ENCODE measurements at regions not wholly inside any gene's neighbourhood (a gene's known extent, or its start where the extent isn't known, plus 50 kb on each side); places are given as distances from the start of the nearest gene placed in this dataset.
A peak's percentile ranks its signal among the peaks of the same experiment; 100 is the strongest.

- no peaks in the 10 kb centered on the region for H3K36me3 ChIP-seq
- 54 to 71% (median 65%) methylated on average over 2 of the region's 2 CpGs for WGBS, 5 donors
- H3K4me1 ChIP-seq = no peaks in the 10 kb centered on the region
- intact Hi-C loops (cut with DNase I; ENCODE audit: low total_unique reads) = no loop called here
- TF ChIP-seq POLR2A (IDR thresholded peaks at IDR 0.05) (no peak), EP300 (IDR thresholded peaks at IDR 0.05) (no peak), POLR2AphosphoS5 (IDR thresholded peaks at IDR 0.05) (no peak)
- TF ChIP-seq, protein P1, sequence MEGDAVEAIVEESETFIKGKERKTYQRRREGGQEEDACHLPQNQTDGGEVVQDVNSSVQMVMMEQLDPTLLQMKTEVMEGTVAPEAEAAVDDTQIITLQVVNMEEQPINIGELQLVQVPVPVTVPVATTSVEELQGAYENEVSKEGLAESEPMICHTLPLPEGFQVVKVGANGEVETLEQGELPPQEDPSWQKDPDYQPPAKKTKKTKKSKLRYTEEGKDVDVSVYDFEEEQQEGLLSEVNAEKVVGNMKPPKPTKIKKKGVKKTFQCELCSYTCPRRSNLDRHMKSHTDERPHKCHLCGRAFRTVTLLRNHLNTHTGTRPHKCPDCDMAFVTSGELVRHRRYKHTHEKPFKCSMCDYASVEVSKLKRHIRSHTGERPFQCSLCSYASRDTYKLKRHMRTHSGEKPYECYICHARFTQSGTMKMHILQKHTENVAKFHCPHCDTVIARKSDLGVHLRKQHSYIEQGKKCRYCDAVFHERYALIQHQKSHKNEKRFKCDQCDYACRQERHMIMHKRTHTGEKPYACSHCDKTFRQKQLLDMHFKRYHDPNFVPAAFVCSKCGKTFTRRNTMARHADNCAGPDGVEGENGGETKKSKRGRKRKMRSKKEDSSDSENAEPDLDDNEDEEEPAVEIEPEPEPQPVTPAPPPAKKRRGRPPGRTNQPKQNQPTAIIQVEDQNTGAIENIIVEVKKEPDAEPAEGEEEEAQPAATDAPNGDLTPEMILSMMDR (IDR thresholded peaks at IDR 0.05) = no peak
- no peaks in the 10 kb centered on the region for H3K9me3 ChIP-seq
- DNase-seq = no peak
- H3K27me3 ChIP-seq = peaks cover 0 to 7% (median 0%) of the 10 kb centered on the region in 3 donors
- H3K27ac ChIP-seq = peak overlapping the region in 1 of 5 donors; percentile 26
- H3K4me3 ChIP-seq = no peak overlapping the region
These were observed 98.8 kb downstream of the OLFM4 start for GRCh38 chr13:53127373-53127772.

DNA sequence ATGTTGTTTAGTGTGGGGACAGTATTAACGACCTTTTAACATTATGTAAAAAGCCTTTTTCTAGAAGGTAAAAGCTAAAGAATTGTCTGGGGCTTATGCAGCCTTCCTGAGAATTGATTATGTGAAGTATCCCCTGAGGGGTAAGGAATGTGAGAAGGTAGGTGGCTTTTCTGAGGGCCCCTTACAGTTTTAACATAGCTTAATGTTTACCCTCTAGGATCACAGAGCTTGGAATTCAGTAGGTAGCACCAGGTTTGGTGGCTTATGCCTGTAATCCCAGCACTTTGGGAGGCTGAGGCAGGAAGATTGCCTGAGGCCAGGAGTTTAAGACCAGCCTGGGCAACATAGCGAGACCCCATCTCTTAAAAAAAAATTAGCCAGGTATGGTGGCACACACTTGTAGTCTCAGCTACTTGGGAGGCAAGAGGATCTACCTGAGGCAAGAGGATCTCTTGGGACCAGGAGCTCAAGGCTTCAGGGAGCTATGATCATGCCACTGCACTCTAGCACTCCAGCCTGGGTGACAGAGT lies 101.3 kb downstream of the OLFM4 start:
- no peak for TF ChIP-seq EP300 (IDR thresholded peaks at IDR 0.05)
- TF ChIP-seq, protein P1 (IDR thresholded peaks at IDR 0.05) = no peak
- no peak for TF ChIP-seq POLR2A (IDR thresholded peaks at IDR 0.05)
- no peak for TF ChIP-seq POLR2AphosphoS5 (IDR thresholded peaks at IDR 0.05)
- Histone ChIP-seq H3K4me1 (no peaks in the 10 kb centered on the region), H3K9me3 (no peaks in the 10 kb centered on the region), H3K36me3 (no peaks in the 10 kb centered on the region), H3K27ac (no peak overlapping the region), H3K4me3 (no peak overlapping the region), H3K27me3 (peaks cover 0 to 12% (median 0%) of the 10 kb centered on the region in 3 donors)
- WGBS, 5 donors = 78 to 84% (median 81%) methylated on average over 2 of the region's 2 CpGs
- DNase-seq = no peak
- intact Hi-C loops (cut with DNase I; ENCODE audit: low total_unique reads) = no loop called here

GRCh38 chr13:53131361-53131760 lies 102.7 kb downstream of the OLFM4 start:
- DNase-seq = no peak
- H3K9me3 ChIP-seq = no peaks in the 10 kb centered on the region
- H3K4me3 ChIP-seq = no peak overlapping the region
- peaks cover 0 to 17% (median 0%) of the 10 kb centered on the region in 3 donors for H3K27me3 ChIP-seq
- WGBS, 5 donors = 87 to 95% (median 91%) methylated on average over 3 of the region's 3 CpGs
- H3K36me3 ChIP-seq = no peaks in the 10 kb centered on the region
- intact Hi-C loops (cut with DNase I; ENCODE audit: low total_unique reads) = no loop called here
- no peaks in the 10 kb centered on the region for H3K4me1 ChIP-seq
- no peak overlapping the region for H3K27ac ChIP-seq
- TF ChIP-seq POLR2AphosphoS5 (IDR thresholded peaks at IDR 0.05) = no peak
- TF ChIP-seq, protein P1 (IDR thresholded peaks at IDR 0.05) = no peak
- no peak for TF ChIP-seq POLR2A (IDR thresholded peaks at IDR 0.05)
- no peak for TF ChIP-seq EP300 (IDR thresholded peaks at IDR 0.05)

DNA sequence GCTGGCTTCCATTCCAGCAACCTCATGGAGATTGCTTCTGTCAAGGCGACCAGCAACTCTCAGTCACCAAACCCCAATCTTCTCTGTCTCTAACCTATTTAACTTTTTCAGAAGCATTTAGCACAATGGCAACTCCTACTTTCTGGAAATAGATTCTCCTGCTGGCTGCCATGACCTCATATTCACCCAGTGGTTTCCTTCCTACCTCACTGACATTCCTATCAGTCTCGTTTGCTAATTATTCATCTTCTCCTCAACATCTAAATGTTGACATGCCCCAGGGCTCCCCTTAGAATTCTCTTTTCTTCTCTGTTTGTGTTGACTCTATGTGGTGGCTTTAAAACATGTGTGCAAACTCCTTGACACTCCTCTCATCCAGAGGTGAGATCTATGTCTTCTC lies 106.7 kb downstream of the OLFM4 start:
- DNase-seq = no peak
- intact Hi-C loops (cut with DNase I; ENCODE audit: low total_unique reads) = no loop called here
- no peaks in the 10 kb centered on the region for H3K36me3 ChIP-seq
- WGBS, 5 donors = 66 to 77% (median 74%) methylated on average over 2 of the region's 2 CpGs
- H3K9me3 ChIP-seq = no peaks in the 10 kb centered on the region
- TF ChIP-seq, protein P1 (IDR thresholded peaks at IDR 0.05) = no peak
- TF ChIP-seq POLR2A (IDR thresholded peaks at IDR 0.05) = no peak
- no peak for TF ChIP-seq POLR2AphosphoS5 (IDR thresholded peaks at IDR 0.05)
- TF ChIP-seq EP300 (IDR thresholded peaks at IDR 0.05) = no peak
- H3K27ac ChIP-seq = no peak overlapping the region
- no peak overlapping the region for H3K4me3 ChIP-seq
- H3K4me1 ChIP-seq = no peaks in the 10 kb centered on the region
- H3K27me3 ChIP-seq = peaks cover 0 to 17% (median 0%) of the 10 kb centered on the region in 3 donors
